ENCODE measurements at regions not wholly inside any gene's neighbourhood (a gene's known extent, or its start where the extent isn't known, plus 50 kb on each side); places are given as distances from the start of the nearest gene placed in this dataset.
A peak's percentile ranks its signal among the peaks of the same experiment; 100 is the strongest.
"Not testable (repeated sequence)": the region's sequence is repeated elsewhere in the genome, so short reads cannot be mapped to it uniquely, and the experiment has no call there.

DNA sequence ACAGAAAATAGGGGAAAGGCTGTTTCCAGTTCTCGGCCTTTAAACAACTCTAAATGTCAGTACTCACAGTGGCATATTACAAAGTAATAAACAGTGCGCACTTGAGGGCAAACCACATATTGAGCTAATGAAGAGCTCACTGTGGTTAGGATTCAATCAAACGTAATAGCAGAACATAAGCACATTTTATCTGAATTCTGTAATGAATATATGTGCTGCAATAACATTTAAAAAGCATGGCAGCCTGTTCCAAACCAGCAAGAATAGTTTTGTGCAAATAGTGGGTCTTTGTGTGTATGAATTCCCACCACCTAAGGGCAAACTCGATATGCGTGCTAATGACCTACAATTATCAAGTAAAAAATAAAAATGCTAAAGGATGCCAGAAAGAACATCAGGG, 163.0 kb downstream of the TBC1D2B start:
- H3K4me3 ChIP-seq (ENCODE audit: low read length): not testable (repeated sequence)

DNA sequence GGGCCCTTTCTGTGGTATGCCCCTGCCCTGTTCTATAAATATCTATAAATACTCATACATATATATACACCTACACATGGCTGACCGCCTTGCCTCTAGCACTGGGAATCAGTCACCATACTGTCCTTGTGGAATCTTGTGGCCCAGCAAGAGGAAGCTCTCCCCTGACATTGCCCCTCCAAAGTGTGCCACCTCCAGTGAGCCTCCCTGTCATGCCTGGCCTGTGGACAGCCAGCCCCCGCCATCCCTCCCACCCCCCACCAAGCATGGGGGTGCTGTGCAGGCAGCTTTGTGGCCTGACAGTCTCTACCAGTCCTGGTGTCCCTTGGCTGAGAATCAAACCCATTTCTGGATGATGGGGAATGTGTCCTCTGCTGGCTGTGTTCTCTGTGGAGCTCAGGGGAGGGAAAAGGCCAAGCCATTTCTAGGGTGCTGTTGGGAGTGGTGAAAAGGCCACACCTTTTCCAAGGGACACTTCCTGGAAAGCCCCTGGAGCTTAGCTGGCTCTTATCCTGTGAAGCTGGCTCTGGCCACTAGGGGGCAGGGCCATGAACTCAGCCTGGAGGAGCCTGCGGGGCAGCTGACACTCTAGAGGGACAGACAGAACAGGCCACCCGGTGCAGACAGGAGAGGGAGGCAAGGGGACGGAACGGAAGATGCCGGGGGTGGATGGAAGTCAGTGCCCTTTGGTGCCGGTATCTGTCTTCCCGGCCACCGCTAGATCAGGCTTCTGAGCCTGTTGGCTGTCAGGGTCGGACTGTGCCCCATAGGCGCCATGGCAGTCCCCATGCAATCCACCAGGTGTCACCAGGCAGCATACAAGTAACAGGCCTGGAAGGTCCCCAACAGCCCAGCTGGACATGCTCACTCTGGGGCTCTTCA, 167.2 kb downstream of the TBC1D2B start:
- DNase-seq (ENCODE audit: low read depth, low spot score): peak; percentile 68
- H3K4me3 ChIP-seq (ENCODE audit: low read length): peak overlapping the region; percentile 53

More for the DNA sequence above, 163.0 kb downstream of the TBC1D2B start:
- not testable (repeated sequence) for DNase-seq (ENCODE audit: low read depth, low spot score)

DNA sequence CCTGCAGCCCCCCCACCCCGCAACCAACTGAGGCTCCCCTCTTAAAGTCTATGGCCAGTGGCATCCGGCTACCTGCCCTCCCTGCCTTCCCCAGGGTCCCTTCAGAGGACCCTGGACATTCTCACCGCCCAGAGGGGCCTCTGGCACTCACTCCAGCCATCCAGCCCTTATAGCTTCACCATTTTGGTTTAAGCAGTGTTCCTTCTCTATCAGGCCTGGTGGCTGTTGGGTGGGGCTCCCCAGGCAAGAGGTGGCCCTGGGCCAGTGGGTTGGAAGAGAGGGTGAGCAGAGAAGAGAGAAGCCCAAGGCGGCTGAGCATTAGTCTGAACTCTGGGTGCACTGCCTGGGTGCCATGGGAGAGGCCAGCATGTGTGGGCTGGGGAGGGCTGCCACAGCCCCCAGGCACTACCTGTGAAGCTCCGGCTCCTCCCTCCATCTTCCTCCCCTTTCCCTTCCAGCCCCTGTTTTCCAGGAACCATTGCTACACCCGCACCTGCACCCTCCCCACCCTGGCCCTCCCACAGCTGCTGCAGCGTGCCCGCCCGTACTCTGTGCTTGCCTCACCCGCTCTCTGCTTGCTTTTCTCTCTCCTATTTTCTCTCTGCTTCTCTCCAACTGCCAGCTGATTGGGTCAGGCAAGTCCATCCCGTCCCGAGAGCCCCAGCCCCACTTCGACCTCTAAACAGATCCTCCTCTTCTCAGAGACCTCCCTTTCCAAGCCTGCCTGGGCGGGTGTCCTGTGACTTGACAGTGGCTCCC, 168.2 kb downstream of the TBC1D2B start:
- H3K4me3 ChIP-seq (ENCODE audit: low read length): no peak overlapping the region
- DNase-seq (ENCODE audit: low read depth, low spot score): no peak

- not testable (repeated sequence) for DNase-seq (ENCODE audit: low read depth, low spot score); H3K4me3 ChIP-seq (ENCODE audit: low read length)
Observed at GRCh38 chr15:77908752-77909111, 168.8 kb downstream of the TBC1D2B start.

DNA sequence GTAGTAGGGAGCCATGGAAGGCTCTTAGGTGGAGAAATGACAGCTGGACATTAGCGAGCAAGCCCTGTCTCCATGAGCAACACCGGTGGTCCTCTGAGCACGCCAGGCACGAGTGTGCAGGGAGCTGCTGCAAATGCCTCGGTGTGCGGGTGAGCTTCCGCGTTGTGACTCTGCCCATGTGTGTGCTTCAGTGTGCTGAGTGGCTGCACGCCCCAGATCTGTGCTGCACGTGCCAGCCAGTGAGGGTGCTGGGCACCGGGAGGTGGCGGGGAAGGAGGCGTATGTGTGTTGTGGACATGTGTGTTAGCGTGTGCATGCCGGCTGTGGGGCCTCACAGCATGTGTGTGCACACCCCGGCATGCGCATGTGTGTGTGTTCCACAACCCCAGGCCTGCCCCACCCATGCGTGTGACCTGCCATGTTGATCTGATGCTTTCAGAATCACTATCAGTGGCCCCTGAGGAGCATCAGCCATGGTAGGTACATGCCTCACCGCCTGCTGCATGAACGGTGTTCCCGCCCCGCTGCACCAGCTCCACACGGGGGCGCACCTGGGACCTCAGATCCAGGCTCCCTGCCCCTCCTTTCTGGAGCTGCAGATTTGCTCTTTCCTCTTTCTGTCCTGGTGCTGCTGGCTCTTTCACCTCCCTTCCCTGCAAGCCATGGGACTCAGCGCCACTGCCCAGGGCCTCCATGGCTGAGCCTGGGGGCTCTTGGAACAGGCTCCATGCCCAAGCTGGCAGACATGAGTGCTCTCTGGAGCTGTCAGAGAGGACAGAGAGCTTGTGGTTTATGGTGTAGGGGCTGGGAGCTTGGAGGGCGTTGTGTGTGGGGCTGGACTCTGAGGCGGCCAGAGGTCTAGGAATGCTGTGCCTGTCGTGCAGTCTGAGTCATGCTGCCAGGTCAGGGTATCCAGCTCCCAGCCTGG, 169.4 kb downstream of the TBC1D2B start:
- DNase-seq (ENCODE audit: low read depth, low spot score): no peak
- H3K4me3 ChIP-seq (ENCODE audit: low read length): no peak overlapping the region

DNA sequence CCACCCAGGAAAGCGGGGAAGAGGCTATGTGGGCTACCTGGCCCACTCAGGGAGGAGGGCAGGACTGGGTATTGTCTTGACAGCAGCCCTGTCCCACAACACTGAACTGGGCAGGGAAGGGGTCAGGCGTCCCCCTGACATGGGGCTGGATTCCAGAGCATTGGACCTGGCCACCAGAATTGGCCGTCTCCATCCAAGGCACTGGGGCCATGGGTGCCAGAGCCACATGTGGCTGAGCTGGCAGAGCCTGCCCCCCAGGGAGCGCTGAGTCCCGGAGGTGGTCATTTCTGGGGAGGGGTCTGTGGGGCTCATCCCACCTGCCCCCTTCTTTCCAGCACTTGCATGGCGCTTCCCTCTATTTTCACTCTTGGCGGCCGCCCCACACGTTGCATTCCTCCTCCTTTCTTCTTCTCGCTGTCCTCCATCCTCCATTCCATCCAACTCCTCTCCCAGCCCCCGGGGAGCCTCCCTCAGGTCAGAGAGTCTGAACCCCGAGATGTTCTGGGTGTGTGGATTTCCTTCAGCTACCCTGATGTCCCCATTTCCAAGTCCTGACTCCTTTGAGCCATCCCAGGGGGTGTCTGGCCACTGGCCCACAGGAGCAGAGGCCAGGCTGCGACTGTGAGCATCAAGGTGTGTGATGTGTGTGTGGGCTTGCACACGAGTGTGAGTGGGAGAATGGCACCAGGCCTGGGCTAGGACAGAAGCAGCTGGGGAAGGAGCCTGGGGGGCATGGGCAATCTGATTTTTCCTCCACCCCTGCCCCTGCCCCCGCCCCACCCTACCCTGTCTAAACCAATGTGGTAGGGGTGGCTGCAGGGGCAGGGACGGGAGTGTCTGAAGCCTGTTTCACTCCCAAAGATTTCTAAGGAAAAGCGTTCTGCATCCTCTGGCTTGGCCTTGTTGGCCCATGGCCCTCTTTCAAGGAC, 171.2 kb downstream of the TBC1D2B start:
- DNase-seq (ENCODE audit: low read depth, low spot score); H3K4me3 ChIP-seq (ENCODE audit: low read length): not testable (repeated sequence)

DNA sequence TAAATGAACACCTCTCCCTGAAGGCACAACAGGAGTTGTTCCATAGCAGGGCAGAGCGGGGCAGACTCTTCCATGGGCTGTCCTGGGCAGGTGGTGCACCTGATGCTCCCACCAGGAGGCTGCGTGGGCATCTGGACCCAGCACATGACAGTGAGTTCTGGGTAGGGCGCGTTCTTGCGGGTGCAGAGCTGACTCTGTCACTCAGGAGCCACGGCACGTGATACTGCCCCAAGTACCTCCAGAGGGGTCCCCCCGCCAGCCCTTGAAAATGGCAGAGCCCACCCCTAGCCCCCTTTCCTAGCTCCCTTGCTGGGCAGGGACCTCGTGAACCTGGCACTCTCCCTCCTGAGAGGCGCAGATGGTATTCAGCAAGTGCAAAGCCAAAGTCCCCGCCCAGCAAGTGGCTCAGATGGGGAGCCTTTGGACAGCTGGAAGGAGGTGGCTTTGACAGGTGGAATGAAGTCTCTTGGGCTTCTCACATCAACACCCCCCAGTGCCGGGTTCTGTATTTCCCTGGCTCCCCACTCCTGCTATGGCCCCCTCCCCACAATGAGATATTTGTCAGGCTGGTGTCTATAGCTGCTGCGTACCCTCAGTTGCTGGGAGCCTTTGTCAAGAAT, 172.1 kb downstream of the TBC1D2B start:
- no peak for DNase-seq (ENCODE audit: low read depth, low spot score)
- no peak overlapping the region for H3K4me3 ChIP-seq (ENCODE audit: low read length)

DNA sequence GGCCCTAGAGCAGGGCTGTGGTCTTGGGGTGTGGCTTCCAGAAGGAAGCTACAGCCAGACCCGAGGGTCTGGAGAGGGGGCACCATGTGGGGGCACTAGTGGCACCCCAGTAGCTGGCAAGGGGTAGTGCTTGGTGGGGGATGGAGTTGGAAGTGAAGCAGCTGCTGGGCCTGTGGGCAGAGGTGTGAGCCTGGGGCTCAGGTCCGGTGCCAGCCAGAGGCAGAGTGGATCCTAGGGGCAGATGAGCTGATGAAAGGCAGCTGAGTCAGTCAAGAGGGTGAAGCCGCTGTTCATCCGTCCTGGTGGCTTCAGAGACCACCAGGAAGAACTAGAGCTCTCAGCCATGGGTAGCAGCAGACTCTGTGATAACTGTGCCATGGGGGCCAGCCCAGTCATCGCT, 172.6 kb downstream of the TBC1D2B start:
- H3K4me3 ChIP-seq (ENCODE audit: low read length): no peak overlapping the region
- DNase-seq (ENCODE audit: low read depth, low spot score): no peak

DNA sequence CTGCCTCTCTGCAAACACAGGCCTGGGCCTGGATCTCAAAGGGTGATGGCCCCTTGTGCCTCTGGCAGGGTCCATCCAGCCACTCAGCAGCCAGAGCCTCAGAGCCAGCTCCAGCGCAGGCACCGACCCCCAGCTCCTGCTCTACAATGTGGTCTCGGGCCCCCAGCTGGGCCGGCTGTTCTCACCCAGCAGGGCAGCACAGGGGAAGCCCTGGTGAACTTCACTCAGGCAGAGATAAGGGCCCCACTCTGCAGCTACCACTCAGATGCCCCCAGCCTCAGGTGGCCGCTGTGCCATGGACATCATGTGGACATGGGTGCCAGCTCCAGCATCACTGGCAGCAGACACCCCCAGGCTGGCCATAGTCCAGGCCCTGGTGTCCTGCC, 173.1 kb downstream of the TBC1D2B start:
- no peak overlapping the region for H3K4me3 ChIP-seq (ENCODE audit: low read length)
- no peak for DNase-seq (ENCODE audit: low read depth, low spot score)

- H3K4me3 ChIP-seq (ENCODE audit: low read length); DNase-seq (ENCODE audit: low read depth, low spot score): not testable (repeated sequence)
Observed at GRCh38 chr15:77903761-77904435, 173.6 kb downstream of the TBC1D2B start.

- DNase-seq (ENCODE audit: low read depth, low spot score); H3K4me3 ChIP-seq (ENCODE audit: low read length): not testable (repeated sequence)
Observed at GRCh38 chr15:77902921-77903760, 174.4 kb downstream of the TBC1D2B start.

- DNase-seq (ENCODE audit: low read depth, low spot score): no peak
Observed at GRCh38 chr15:77901921-77902750, 175.4 kb downstream of the TBC1D2B start.

GRCh38 chr15:77901251-77901881, 176.1 kb downstream of the TBC1D2B start:
- no peak overlapping the region for H3K4me3 ChIP-seq (ENCODE audit: low read length)
- no peak for DNase-seq (ENCODE audit: low read depth, low spot score)

More at GRCh38 chr15:77901921-77902750, 175.4 kb downstream of the TBC1D2B start:
- no peak overlapping the region for H3K4me3 ChIP-seq (ENCODE audit: low read length)

DNA sequence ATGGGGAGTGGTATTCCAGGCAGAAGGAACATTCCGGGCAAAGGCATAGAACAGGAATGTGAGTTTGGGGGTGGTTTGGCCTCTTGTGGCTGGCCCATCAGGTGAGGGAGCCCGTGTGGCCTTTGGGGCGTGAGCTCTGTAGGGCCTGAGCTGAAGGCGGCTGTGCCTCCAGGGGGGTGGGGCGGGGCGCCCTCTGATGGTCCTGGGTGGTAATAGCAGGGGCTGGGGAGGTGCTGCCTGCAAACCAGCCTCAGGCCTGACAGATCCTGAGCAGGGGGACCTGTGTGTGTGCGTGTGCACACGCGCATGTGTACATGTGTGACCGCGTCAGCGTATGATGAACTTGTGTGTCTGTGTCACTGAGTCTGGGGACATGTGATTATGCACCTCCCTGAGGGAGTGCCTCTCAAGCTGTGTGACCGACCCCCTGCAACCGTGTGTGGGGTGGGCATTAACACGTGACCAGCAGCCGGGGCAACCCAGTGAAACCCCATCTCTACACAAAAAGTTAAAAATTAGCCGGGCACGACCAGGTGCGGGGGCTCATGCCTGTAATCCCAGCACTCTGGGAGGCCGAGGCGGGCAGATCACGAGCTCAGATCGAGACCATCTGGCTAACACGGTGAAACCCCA, 177.1 kb downstream of the TBC1D2B start:
- not testable (repeated sequence) for H3K4me3 ChIP-seq (ENCODE audit: low read length); DNase-seq (ENCODE audit: low read depth, low spot score)

DNA sequence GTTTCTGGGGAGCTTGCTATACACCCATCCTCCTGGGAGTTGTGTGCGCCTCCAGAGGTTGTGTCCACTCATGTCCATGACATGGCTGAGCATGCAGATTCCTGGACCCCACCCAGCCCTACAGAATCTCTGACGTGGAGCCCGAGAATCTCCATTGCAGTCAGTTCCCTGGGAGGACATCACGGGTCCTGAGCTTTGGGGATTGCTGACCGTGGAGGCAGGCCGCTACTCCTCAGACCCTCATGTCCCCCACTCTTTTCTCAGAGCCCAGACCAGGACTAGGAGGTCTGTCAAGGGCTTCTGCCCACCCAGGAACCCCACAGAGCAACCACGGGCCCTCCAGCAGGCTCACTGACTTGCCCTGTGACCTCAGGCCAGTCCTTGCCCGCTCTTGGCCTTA, 177.7 kb downstream of the TBC1D2B start:
- not testable (repeated sequence) for H3K4me3 ChIP-seq (ENCODE audit: low read length); DNase-seq (ENCODE audit: low read depth, low spot score)
